NT2/D1 (cell line): ENCODE measurements at regions not wholly inside any gene's neighbourhood (a gene's known extent, or its start where the extent isn't known, plus 50 kb on each side); places are given as distances from the start of the nearest gene placed in this dataset.
"Not testable (repeated sequence)": the region's sequence is repeated elsewhere in the genome, so short reads cannot be mapped to it uniquely, and the experiment has no call there.

ENCODE experiments used
- DNase-seq: peaks from one replicate; pipeline ENCODE4 v3.0.0-alpha.2; 2011; ENCODE audit warnings: low read depth, low spot score
- H3K27me3 ChIP-seq: 2 replicates; pipeline ENCODE4 v1.6.0; 2011; ENCODE audit warnings: mild to moderate bottlenecking; ENCODE audit not compliant: insufficient read length, insufficient read depth
- H3K36me3 ChIP-seq: 2 replicates; pipeline ENCODE4 v1.6.1; 2011; ENCODE audit warnings: mild to moderate bottlenecking, low read length, mixed read lengths; ENCODE audit not compliant: insufficient read depth, insufficient read length
- H3K4me1 ChIP-seq: 2 replicates; pipeline ENCODE4 v1.5.1; 2011; ENCODE audit not compliant: insufficient read depth, insufficient read length
- H3K4me3 ChIP-seq: 2 replicates; pipeline ENCODE4 v1.5.1; 2011; ENCODE audit warnings: low read depth; ENCODE audit not compliant: insufficient read length
- H3K9ac ChIP-seq: 2 replicates; pipeline ENCODE4 v1.6.0; 2011; ENCODE audit warnings: low read depth; ENCODE audit not compliant: insufficient read length
- H3K9me3 ChIP-seq: 2 replicates; pipeline ENCODE4 v1.5.1; 2011; ENCODE audit warnings: mild to moderate bottlenecking, low read length; ENCODE audit not compliant: insufficient read depth
- SUZ12 ChIP-seq: IDR thresholded peaks from 2 replicates; pipeline ENCODE4 v1.6.1; 2011; ENCODE audit not compliant: insufficient read length, insufficient read depth; ENCODE audit errors: extremely low read depth
- YY1 ChIP-seq: IDR thresholded peaks from 2 replicates; pipeline ENCODE4 v1.6.1; 2011; ENCODE audit not compliant: insufficient read length, insufficient read depth
- ZNF274 ChIP-seq: IDR thresholded peaks from 2 replicates; pipeline ENCODE4 v1.6.1; 2011; ENCODE audit warnings: mild to moderate bottlenecking, low read depth, low read length

DNA sequence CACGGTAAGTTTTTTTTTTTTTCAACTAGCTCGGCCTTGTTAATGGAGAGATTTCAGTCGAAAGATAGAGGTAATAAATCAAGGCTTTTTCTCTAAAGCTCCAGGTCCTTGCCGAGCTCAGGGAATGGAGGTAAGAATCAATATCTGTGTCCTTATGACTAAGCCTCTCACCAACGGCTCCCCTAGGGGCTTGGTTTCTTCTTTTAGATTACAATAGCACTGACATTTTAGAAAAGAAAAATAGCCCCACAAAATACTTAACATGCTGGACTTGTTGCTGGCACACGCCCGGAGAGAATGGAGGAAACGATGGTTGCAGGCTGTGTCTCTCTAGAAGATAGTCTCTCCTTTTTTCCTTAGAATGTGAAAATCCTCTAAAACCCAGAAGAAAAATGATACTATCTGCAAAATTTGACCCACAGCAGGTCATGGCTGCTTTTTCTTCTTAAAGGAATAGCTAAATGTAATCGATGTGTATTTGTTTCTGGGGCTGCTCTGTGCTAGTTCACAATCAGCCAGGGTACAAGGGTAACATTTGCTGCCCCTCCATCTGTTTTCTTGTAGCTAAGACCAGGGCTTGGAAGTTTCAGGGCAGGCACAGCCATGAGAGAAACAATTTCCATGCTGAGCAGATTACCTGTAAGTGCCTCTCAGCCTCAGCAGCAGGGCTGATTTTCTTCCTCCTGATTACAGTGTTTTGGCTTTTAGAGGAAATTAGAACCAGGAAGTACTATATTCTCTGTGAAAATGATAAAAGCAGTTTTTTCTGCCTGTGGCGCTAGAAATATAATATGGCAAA, 86.2 kb upstream of the GNG12 start:
- H3K4me3 ChIP-seq = no peak overlapping the region
- H3K9me3 ChIP-seq = no peaks in the 10 kb centered on the region
- no peaks in the 10 kb centered on the region for H3K36me3 ChIP-seq
- H3K9ac ChIP-seq = no peak overlapping the region
- H3K4me1 ChIP-seq = no peaks in the 10 kb centered on the region
- TF ChIP-seq YY1 = no peak
- TF ChIP-seq ZNF274 = no peak
- no peak for TF ChIP-seq SUZ12
- H3K27me3 ChIP-seq = no peaks in the 10 kb centered on the region
- no peak for DNase-seq

DNA sequence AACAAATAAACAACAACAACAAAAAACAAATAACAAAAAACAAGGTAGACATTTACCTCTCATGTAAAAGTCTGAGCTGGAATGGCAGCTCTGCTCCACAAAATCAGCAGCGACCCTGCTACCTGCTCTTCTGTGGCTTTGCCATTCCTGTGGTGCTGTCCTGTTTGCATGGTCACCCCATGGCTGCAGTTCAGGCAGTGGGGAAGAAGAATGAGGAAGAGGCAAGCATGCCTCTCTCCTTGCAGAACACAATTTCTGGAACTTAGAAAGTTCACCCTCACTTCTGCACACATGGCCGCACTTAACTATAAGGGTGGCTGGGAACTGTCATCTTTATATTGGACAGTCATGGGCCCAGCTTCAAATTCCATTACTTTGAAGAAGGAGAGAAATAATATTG, 84.8 kb upstream of the GNG12 start:
- no peaks in the 10 kb centered on the region for H3K27me3 ChIP-seq
- TF ChIP-seq SUZ12 (no peak), ZNF274 (no peak)
- H3K4me1 ChIP-seq = no peaks in the 10 kb centered on the region
- no peak overlapping the region for H3K9ac ChIP-seq
- H3K9me3 ChIP-seq = no peaks in the 10 kb centered on the region
- no peak for DNase-seq
- no peak overlapping the region for H3K4me3 ChIP-seq
- H3K36me3 ChIP-seq = no peaks in the 10 kb centered on the region

DNA sequence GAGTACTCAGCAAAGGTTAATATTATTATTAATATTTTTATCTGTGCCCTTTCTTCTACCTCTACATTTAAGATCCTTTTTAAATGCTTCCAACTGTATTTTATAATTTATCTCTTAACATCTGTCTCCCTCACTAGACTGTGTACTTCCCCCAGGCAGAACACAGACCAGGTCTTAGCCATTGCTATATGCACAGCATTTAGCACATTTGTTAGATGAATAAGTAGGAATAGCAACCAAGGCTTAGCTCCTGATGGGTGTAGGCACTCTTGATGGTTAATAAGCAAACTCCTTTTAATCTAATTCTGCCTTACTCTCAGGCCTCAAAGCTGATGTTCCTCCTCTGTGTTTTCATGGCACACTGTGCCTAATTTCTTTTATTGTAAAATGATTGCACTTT, 83.7 kb upstream of the GNG12 start:
- H3K9me3 ChIP-seq = no peaks in the 10 kb centered on the region
- TF ChIP-seq SUZ12 (no peak), ZNF274 (no peak), YY1 (no peak)
- no peaks in the 10 kb centered on the region for H3K27me3 ChIP-seq
- H3K4me3 ChIP-seq = no peak overlapping the region
- no peak overlapping the region for H3K9ac ChIP-seq
- no peaks in the 10 kb centered on the region for H3K36me3 ChIP-seq
- H3K4me1 ChIP-seq = no peaks in the 10 kb centered on the region
- no peak for DNase-seq

DNA sequence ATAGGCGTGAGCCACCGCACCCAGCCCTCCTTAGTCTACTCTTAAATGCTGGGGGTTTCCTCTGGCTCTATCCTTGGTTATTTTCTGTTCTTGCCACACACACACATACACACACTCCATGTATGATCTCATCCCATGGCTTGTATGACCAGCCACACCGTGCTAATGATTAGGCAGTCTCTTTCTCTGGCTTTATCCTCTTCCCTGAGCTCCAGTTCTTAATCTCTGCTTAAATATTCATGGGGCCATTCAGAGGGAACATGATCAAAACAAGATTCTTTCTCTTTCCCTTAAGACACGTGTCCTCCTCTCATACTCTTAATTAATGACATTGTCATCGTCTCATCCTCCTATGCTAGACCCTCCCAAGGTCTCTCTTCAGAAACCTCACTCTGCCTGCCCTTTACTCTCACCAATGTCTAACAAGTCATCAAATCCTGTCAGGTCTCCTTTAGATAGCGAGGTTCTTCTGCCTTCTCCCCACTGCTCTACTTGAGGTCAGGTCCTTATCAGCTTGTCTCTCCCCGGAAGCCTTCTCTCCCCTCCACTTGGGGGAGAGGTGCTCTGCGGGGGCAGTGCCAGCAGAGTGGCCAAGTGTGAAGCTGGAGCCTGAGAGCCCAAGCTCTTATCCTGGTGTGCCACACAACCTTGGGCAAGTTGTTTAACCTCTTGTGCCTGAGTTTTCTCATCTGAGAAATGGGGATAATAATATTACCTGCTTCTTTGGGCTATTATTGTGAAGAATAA, 83.0 kb upstream of the GNG12 start:
- H3K9ac ChIP-seq = no peak overlapping the region
- H3K4me1 ChIP-seq = no peaks in the 10 kb centered on the region
- TF ChIP-seq YY1 (no peak), ZNF274 (no peak), SUZ12 (no peak)
- no peak for DNase-seq
- H3K9me3 ChIP-seq = no peaks in the 10 kb centered on the region
- no peaks in the 10 kb centered on the region for H3K36me3 ChIP-seq
- no peak overlapping the region for H3K4me3 ChIP-seq
- H3K27me3 ChIP-seq = no peaks in the 10 kb centered on the region

DNA sequence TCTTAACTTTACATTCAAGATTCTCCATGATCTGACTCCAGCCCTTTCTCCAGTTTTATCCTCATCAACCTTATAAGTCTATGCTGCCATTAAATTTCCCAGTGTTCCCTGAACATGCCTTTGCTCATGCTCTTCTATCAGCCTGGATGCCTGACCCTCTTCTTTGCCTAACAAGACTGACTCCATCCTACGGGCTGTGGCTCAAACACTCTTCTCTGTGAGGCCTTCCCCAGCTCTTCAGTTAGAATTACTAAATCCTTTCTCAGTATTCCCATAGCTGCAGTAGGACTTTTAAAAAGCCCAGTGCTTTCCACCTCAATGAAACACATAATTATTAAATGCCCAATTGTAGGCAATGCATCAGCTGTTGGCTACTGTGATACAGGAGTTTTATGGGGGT, 76.5 kb upstream of the GNG12 start:
- H3K27me3 ChIP-seq = no peaks in the 10 kb centered on the region
- no peak overlapping the region for H3K9ac ChIP-seq
- DNase-seq = no peak
- peaks cover 3% of the 10 kb centered on the region for H3K4me1 ChIP-seq
- no peaks in the 10 kb centered on the region for H3K36me3 ChIP-seq
- no peak overlapping the region for H3K4me3 ChIP-seq
- no peaks in the 10 kb centered on the region for H3K9me3 ChIP-seq
- TF ChIP-seq YY1 = no peak
- no peak for TF ChIP-seq SUZ12
- no peak for TF ChIP-seq ZNF274

DNA sequence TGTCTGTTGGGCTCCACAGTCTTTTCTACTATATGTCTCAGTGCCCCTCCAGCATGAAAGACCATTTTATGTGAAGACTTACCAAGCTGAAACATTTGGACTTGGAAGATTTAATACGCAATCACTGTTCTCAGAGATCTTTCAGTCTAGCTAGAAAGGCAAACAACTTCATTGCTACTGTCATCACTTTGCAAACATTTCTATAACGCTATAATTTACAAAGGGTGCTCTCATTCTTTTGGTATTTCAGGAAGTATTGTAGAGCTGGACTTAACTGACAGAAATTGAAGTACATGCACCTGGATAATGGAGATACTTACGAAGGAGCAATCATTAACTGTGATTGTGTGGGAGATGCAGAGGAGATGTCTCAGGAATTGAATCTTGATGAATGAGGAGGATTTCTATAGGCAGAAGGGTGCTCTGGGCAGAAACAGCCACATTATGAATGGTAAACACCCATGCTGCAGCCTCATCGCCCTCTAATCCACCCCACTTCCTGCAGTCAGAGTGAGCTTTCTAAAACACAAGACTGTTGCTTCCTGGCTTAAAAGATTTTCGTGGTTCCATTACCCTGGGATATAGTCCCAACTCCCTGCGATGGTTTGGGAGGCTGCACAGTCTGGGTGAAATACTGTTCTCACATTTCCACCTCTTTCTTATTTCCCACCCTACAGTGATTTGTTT, 75.1 kb upstream of the GNG12 start:
- Histone ChIP-seq H3K27me3 (no peaks in the 10 kb centered on the region), H3K9ac (no peak overlapping the region), H3K4me1 (peaks cover 3% of the 10 kb centered on the region), H3K36me3 (no peaks in the 10 kb centered on the region), H3K9me3 (no peaks in the 10 kb centered on the region), H3K4me3 (no peak overlapping the region)
- DNase-seq = no peak
- TF ChIP-seq SUZ12 (no peak), ZNF274 (no peak), YY1 (no peak)

DNA sequence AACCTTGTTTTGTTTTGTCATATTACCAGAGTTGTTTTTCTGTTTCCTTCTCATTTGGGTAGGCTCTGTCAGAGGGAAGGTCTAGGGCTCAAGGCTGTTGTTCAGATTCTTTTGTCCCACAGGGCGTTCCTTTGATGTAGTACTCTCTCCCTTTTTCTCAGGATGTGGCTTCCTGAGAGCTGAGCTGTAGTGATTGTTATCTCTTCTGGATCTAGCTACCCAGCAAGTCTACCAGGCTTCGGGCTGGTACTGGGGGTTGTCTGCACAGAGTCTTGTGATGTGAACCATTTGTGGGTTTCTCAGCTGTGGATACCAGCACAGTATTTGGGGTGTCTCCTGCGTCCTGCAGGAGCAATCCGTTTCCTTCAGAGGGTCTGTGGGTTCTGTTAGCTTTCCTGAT, 74.2 kb upstream of the GNG12 start:
- H3K4me1 ChIP-seq, H3K9me3 ChIP-seq, H3K4me3 ChIP-seq, H3K27me3 ChIP-seq, H3K9ac ChIP-seq, H3K36me3 ChIP-seq: not testable (repeated sequence)
- peak; percentile 59 for DNase-seq

DNA sequence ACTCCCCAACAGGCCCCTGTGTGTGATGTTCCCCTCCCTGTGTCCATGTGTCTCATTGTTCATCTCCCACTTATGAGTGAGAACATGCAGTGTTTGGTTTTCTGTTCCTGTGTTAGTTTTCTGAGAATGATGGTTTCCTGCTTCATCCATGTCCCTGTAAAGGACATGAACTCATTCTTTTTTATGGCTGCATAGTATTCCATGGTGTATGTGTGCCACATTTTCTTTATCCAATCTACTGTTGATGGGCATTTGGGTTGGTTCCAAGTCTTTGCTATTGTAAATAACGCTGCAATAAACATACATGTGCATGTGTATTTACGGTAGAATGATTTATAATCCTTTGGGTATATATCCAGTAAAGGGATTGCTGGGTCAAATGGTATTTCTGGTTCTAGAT, 72.7 kb upstream of the GNG12 start:
- DNase-seq, H3K9ac ChIP-seq, H3K27me3 ChIP-seq, H3K4me1 ChIP-seq, H3K36me3 ChIP-seq, H3K9me3 ChIP-seq, H3K4me3 ChIP-seq: not testable (repeated sequence)

DNA sequence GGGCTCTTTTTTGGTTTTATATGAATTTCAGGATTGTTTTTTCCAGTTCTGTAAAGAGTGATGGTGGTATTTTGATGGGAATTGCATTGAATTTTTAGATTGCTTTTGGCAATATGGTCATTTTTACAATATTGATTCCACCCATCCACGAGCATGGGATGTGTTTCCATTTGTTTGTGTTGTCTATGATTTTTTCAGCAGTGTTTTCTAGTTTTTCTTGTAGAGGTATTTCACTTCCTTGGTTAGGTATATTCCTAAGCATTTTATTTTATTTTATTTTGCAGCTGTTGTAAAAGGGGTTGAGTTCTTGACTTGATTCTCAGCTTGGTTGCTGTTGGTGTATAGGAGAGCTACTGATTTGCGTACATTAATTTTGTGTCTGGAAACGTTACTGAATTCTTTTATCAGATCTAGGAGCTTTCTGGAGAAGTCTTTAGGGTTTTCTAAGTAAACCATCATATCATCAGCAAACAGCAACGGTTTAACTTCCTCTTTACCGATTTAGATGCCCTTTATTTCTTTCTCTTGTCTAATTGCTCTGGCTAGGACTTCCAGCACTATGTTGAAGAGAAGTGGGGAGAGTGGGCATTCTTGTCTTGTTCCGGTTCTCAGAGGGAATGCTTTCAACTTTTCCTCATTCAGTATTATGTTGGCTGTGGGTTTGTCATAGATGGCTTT, 69.4 kb upstream of the GNG12 start:
- not testable (repeated sequence) for H3K36me3 ChIP-seq, H3K27me3 ChIP-seq, H3K9me3 ChIP-seq, H3K4me3 ChIP-seq, DNase-seq, H3K4me1 ChIP-seq, H3K9ac ChIP-seq
